GM19328 (cell line): ENCODE measurements at regions not wholly inside any gene's neighbourhood (a gene's known extent, or its start where the extent isn't known, plus 50 kb on each side); places are given as distances from the start of the nearest gene placed in this dataset.

ENCODE experiments used
- ATAC-seq: cut with Tn5 transposase; IDR thresholded peaks from one replicate; pipeline ENCODE4 v1.9.1; 2021; ENCODE audit warnings: mild to moderate bottlenecking, moderate library complexity; ENCODE audit not compliant: unreplicated experiment

DNA sequence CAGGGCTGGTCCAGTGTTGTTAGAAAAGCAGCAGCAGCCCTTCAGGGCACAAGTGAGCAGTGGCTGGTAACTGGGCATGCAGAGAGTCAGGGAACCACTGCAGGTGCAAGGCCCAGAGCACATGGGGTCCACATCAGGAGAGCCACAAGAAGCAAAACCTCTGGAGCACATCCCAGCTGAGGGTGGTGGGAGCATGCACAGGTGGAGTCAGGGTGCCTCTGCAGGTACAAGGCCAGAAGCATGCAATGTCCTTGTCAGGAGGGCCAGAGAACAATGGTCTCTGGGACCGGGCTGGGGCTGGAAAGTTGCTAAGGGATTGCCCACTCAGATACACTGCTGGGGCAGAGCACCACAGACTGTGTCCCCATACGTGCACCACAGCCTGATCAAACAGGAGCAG, 226.1 kb upstream of the UBE2E2 start:
- ATAC-seq = no peak

DNA sequence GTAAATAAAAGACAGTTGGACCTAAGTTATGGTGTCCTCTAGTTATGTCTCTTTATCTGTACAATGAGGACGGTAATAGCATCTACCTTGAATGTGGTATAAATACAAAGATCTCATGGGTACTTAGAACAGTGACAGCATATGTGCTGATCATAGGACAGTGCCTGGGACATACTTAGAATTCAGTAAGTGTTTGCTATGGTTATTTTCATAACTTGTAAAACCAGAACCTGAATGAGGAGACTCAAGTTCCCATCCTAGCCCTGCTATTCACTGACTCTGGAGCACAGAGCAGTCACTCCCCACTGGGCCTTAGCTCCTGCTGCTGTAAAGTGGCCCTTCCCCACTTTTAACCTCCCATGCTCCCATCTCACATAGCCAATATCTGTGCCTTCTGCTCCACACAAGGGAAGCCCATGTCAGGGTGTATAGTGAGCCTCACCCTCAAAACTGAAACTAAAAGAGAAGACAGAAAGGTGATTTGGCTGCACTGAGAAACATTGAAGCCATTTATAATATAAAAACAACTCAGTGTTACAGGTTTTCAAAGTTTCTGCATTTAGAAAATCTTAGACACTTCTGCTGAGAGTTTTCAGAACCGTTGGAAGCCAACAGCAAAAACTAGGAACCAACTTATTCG, 225.4 kb upstream of the UBE2E2 start:
- peak; percentile 54 for ATAC-seq

DNA sequence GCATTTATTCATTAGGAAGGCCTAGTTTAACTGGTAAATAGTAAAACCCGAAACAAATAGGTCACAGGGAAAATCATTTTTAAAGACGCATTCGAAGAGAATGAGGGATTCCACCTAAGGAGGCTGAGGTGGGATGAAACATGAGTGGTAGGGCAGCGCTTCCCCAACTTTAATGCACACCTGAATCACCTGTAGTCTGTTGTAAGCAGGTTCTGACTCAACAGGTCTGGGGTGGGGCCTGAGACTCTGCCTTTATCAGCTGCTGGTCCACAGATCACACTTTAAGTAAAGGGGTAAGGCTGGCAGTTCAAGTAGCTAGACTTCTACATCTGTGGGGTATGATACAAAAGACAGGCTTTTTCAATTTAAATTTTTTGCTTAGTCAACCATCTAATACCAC, 223.5 kb upstream of the UBE2E2 start:
- no peak for ATAC-seq

DNA sequence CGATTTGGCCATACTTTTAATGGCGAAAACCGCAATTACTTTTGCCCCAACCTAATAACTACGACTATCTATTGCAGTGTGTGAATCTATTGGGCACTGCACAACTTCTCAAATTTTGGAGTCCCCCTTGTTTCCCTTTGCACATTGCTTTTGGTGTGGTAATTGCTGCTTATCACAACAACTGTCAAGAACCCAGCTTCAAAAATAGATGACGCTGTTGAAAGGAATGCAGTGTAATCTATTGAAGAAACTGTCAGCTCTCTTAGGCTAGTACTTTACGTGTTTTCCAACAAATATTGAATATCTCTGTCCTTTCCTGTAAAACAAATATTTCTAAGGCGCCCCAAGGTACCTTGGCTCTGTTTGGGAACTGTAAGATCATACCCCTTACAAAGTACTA, 222.8 kb upstream of the UBE2E2 start:
- ATAC-seq = no peak

DNA sequence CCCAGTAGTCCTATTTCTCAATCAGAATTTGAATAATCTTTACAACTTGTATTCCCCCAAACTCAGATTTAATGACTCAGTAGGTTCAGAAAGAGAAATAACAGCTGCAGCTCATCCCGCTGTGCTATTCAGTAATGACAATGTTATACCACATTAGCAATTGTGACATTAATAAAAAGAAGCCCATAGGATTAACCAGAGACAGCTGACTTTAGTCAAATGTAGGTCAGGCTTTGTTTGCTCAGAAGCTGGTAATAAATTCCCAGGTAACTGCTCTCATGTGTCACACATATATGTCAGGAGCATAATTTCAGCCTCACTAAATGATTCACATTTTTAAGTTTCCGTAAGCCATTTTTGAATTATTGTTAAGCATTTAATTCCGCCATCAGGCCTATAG, 222.0 kb upstream of the UBE2E2 start:
- ATAC-seq = no peak

DNA sequence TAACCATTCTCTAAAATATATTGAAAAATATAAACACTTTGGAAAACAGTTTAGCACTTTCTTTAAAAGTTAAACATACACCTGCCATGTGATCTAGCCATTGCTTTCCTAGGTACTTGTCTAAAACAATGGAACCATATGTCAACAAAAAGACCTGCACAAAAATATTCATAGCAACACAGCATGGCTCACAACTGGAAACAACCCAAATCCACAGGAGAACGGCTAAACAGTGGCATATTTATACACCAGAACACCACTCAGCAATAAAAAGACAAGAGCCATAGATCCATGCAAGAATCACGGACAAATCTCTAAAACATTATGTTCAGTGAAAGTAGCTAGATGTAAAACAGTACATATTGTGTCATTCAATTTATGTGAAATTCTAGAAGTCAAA, 221.3 kb upstream of the UBE2E2 start:
- ATAC-seq = no peak

DNA sequence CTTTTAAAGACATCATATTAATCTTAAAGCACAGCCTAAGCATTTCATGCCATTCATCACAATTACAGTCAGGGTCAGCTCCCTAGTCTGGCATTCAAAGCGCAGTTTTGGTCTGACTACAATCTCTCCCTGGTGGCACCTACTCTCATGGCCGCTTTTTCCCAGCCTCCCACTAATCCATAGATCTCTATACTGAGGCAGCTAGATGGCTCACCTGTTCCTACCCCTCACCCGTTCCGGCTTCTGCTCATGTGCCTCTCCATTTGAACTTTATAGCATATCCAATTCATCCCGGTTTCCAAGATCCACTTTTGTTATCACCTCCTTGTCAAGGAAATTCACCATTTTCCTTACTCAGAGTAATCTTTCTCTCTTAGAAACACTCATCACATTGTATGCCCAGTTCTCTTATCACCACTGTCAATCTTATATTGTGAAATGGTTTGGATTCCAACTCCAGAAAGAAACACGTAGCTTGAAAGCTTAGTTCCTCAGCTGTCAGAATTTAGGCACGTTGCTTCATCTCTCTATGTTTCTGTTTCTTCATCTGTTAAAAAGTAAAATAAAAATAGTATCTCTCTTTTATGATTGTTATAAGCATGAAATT, 220.0 kb upstream of the UBE2E2 start:
- ATAC-seq = no peak

DNA sequence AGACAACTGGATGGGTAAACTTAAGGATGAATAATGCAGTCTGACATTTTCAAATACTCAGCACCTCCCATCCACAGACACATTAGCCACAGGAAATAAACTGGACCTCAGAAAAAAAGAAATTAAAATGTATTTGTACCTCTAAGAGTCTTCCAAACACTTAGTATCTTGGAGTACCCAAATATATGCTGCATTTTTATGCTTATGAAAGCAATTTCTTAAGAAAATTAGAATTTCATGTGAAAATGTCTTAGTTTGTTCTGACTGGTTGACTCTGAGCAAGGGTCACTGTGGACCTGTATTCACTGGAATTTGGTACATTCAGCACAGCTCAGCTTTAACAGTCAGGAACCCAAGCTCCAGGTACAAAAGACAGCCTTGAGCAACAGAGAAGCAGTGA, 216.2 kb upstream of the UBE2E2 start:
- ATAC-seq = no peak

DNA sequence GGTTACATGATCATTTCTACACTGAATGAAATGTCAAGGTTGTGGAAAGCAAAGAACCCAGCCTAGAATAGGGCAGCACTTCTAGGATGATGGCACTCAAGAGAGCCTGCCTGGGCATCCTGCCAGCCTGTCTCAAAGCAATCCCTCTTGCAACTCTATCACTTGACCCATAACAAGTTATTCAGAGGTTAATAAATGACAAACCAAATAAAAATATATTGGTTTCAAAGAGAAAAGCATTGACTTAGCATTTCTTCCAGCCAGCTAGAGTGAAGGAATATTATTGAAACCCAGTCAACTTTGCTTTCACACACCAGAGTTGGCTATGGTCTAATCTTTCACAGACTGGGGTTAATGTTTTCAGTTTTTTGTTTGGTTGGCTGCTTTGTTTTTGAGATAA, 214.6 kb upstream of the UBE2E2 start:
- ATAC-seq = no peak

DNA sequence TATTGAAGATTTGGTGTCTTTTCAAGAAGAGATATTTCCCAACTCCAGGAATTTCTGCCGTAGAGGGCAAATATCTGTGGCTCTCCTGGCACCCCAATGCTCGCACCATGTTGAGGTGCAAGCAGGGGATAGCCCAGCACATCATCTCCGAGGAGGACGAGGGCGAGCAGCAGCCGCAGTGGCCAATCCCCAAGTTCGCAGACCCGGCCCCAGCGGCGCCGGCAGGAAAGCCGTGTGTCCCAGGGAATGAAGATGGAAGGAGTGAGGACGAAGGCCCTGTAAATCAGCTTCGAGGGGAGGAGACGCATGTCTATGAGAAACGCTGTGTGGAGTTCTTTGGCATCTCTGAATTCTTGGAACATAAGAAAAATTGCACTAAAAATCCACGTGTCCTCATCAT, 213.4 kb upstream of the UBE2E2 start:
- no peak for ATAC-seq

DNA sequence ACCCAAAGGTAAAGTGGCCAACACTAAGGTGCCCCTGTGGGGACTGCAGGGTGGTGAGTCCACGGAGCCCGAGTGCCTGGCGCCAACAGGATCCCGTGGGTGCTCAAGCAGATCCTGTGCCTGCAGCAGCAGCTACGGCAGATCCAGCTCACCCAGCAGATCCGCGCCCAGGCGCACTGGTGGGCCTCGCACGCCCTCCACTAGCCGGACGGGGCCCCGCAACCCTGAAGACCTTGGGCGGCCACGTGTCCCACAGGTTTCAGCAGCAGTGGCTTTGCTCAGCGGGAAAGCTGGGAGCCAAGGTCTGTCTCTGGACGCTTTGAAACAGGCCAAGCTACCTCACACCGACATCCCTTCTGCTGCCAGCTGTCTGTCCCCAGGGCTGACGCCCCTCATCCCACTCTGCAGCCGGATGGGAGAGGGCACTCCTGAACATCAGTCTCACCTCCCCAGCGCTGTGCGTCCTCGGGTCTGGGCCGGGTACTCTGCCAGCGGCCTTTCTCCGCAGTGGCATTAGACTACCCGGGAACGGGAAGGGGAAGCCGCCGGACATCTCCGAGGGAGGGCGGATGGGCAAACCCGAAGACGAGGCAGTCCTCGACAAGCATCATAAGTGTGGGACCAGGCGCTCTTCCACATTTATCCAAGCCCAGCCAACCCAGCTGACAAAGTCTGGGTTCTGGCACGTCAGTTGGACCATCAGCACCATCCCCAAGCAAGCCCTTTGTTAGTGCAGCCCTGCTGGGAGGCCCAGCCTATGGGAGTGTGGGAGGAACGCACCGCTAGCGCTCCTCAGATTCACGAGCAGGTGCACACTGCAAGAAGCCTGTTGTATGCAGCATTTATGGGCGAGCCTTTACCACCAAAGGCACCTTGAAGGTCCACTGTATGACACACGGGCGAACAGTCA, 212.6 kb upstream of the UBE2E2 start:
- no peak for ATAC-seq

DNA sequence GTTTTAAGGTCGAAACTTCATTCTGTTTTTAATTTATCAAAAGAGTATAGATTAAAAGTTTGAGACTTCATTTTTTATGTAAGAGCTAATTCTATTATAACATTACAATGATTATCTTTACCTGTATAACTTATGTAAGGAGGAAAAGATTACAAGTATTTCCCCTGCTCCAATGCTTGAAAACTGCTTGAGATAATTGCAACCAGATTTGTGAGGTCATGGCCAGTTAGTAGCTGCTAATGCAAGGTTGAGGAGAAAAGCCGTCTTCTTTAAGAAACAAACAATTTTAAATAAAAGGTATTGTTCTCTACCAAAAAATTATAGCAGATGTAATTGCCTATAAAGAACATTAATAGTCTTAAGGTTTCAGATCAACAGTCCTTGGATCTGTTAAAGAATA, 208.3 kb upstream of the UBE2E2 start:
- no peak for ATAC-seq

DNA sequence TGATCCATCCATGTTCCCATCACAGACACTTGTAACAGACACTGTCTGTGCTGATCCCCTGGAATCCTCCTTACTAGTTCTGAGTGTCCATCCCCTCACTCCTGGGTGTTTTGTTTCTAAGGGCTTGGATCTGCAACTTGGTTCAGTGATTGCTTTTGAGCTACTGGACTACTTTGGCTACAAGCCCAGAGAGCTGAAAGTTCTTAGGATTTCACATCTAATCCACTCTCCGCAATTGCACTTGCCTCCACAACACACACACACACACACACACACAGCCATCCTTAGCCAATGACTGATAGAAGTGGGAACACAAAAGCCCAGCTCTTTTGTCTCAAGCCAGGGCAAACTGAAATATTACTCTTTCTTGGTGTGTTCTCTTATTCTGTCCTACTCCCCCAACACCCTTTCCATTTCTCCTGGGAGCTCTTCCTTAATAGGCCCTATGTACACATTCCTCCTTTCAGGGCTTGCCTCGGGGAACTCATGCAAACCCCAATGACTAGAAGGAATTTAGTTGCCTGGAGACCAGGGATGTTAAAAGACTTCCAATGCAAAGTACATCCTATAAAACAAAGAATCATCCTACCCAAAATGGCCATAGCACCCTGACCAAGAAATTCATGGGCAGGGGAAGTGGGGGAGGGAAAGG, 206.1 kb upstream of the UBE2E2 start:
- ATAC-seq = no peak

DNA sequence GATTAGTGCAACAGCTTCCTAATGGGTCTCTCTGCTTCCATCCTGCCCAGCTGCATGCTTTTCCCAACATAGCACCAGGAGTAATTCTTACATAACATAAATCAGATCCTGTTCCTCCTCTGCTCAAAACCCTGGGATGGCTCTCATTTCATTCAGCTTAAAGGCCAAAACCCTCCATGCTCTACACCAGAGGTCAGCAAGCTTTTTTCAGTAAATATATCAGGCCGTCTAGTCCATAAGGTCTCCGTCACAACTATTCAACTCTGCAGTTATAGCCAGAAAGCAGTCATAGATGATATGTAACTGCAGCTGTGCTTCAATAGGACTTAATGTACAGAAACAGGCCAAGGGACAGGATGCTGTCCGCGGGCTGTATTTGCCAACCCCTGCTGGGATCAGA, 202.8 kb upstream of the UBE2E2 start:
- ATAC-seq = no peak

DNA sequence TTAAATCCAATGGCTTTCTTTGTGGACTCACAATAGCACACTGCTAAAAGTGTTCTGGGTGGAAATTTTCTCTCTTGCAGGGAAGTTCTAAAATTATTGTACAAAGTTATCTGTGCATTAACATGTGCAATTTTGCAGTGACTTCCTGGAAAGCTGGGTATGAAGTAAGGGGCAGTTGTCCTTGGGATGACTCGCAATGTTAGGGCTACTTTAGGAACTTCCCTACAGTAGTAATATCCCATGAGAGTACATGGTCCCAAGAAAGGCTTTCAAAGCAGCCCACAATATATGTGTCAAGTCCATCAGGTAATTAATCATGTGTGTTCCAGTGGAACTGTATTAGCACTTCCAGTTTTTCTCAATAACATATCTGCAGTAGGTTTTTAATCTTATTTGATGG, 201.0 kb upstream of the UBE2E2 start:
- no peak for ATAC-seq

DNA sequence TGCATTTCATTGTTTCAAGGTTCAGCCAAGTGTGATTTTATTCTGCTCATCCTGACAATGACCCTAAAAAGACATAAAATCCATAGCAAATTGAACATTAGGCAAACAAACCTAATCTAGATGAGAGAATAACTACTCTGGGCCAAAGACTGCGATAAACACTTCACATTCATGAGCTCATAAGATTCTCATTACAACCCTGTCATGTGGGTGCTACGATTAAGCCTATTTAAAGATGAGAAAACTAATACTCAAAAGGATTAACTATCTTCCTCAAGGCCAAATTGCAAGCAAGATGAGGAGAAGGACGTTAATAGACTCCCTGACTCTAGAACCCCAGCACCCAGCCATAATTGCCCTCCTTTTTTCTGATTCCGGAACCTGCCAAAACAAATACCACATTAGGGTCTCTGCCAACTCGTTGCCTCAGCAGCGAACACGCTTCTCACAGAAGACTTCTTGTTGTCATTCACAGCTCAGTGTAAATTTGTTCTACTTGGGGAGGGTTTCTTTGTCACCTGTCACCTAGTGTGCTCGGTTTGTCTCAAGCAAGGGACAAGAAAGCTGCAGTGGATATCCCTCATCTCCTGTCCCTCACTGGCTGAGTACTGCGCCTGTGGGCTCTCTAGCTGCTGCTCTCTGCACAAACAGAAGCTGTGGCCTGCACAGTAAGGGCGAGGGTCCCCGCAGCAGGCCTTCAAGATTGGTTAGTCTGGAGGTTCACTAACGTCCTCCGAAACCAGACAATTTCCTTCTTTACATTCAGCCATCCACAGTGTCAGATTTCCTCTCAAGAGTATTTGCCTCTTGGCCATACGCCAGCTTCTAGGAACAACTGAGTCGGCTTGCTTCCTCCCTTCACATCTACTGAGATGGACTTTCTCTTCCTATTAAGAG, 200.0 kb upstream of the UBE2E2 start:
- ATAC-seq = no peak

DNA sequence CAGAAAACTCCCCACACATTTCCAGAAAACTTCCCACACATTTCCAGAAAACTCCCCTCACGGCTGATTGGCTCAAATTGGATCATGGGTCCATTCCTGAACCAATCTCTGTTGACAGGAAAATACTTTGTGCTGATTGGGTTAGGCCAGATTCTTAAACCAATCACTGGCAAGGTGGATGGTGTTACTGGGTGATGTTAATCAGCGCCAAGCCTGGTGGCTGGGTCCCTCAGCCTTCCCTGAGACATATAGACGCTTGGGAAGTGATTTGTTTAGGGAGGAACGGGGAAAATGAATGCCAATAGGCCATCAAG, 199.4 kb upstream of the UBE2E2 start:
- no peak for ATAC-seq

DNA sequence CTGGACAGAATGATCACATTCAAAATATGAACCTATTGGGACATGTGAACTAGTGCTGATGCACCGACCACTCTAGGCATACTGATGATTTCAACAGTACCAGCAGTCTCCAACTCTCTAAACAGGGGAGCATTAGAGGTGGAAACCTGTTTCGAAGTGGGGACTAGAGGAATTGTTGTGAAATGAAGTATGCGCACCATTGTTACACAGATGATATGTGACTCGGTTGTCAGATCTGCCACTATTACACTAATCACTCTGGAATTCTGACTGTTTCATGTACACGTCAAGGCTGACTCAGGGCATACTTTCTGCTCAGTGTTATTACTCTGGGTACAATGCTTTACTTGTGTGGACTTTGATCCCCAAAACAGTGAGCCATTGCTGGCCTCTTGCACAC, 198.2 kb upstream of the UBE2E2 start:
- ATAC-seq = no peak

DNA sequence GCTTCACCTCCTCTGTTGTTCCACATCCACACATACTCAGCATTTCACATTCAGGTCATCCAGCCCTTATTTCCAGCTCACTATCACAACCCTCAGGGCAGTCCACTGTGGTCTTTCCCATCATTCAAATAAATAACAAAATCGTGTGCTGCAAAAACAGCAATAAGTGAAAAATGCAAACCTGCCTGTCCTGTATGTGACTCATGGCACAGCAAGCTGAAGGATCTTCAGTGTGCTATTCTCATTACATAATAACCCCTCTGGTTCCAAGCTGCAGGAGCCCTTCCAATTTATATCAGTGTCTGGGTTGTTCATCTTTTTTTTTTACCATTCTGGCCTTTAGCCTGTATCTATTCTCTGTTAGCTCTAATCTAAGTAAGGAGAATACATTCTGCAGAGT, 185.3 kb upstream of the UBE2E2 start:
- ATAC-seq = no peak

DNA sequence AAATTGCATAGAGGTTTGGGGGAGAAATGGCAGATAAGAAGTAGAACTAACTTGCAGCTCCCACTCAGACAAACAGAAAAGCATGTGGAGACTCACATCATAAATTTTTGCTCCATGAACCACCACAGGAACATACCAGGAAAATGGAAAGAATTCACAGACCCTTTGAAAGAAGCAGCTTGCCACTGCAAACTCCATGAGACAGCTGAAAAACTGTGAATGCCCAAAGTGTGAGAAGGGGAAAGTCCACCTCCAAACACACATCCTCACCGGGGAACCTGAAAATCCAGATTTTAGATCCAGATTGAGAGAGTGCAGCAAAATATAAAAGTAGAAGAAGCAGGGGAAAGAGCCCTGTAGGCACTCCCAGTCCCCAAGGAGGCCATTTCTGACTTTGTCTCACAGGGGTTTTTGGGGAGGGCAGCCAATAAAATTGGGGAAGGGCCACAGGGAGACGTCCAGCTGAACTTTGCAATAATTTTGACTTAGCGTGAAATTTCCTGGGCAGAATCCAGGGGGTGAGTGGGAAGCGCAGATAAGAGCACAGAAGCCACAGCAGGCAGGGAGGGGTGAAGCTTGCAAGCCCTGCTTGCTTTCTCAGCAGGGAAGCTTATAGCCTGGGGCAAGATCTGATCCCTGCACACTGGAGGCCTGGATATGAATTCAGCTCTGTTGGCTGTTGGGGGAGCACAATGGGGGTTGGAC, 183.4 kb upstream of the UBE2E2 start:
- no peak for ATAC-seq
